H9 (cell line): ENCODE measurements at regions not wholly inside any gene's neighbourhood (a gene's known extent, or its start where the extent isn't known, plus 50 kb on each side); places are given as distances from the start of the nearest gene placed in this dataset.

ENCODE experiments used
- DNase-seq: peaks from one replicate; pipeline ENCODE4 v3.0.0-alpha.2; 2017
- H2AFZ ChIP-seq: one replicate; pipeline ENCODE4 v1.6.1; 2013; ENCODE audit warnings: mild to moderate bottlenecking, low read length, control low read depth, moderate library complexity
- H2AK5ac ChIP-seq: 2 replicates; pipeline ENCODE4 v1.6.1; 2013; ENCODE audit warnings: low read length, control low read depth, mixed read lengths; ENCODE audit not compliant: insufficient read length
- H2BK120ac ChIP-seq: one replicate; pipeline ENCODE4 v1.6.1; 2013; ENCODE audit warnings: low read depth, mild to moderate bottlenecking, low read length, control low read depth, inconsistent platforms; ENCODE audit not compliant: poor library complexity, severe bottlenecking
- H2BK12ac ChIP-seq: 2 replicates; pipeline ENCODE4 v1.6.1; 2013; ENCODE audit warnings: low read length, control low read depth, mixed read lengths, low read depth; ENCODE audit not compliant: insufficient read length
- H2BK15ac ChIP-seq: 2 replicates; pipeline ENCODE4 v1.6.1; 2013; ENCODE audit warnings: low read depth, low read length, control low read depth
- H2BK20ac ChIP-seq: one replicate; pipeline ENCODE4 v1.6.1; 2013; ENCODE audit warnings: low read depth, mild to moderate bottlenecking, low read length, control low read depth, inconsistent platforms; ENCODE audit not compliant: poor library complexity, severe bottlenecking
- H2BK5ac ChIP-seq: 2 replicates; pipeline ENCODE4 v1.6.1; 2013; ENCODE audit warnings: low read length, control low read depth, mixed read lengths; ENCODE audit not compliant: insufficient read length
- H3K14ac ChIP-seq: 2 replicates; pipeline ENCODE4 v1.6.1; 2013; ENCODE audit warnings: low read length, control low read depth; ENCODE audit not compliant: insufficient read depth
- H3K18ac ChIP-seq: 2 replicates; pipeline ENCODE4 v1.6.1; 2013; ENCODE audit warnings: low read depth, mild to moderate bottlenecking, mixed read lengths, low read length, control low read depth; ENCODE audit not compliant: insufficient read length
- H3K23ac ChIP-seq: 2 replicates; pipeline ENCODE4 v1.6.1; 2013; ENCODE audit warnings: low read length, control low read depth, mixed read lengths, low read depth; ENCODE audit not compliant: insufficient read length
- H3K23me2 ChIP-seq: 2 replicates; pipeline ENCODE4 v1.6.1; 2013; ENCODE audit warnings: low read depth, mild to moderate bottlenecking, mixed read lengths, low read length, control low read depth; ENCODE audit not compliant: insufficient read length, poor library complexity, severe bottlenecking
- H3K27ac ChIP-seq: 2 replicates; pipeline ENCODE4 v1.5.1; 2013; ENCODE audit warnings: low read length, control low read depth, mixed read lengths, low read depth; ENCODE audit not compliant: insufficient read length
- H3K27me3 ChIP-seq: 2 replicates; pipeline ENCODE4 v1.6.1; 2013; ENCODE audit warnings: low read length, control low read depth, inconsistent platforms; ENCODE audit not compliant: insufficient read depth
- H3K4ac ChIP-seq: 2 replicates; pipeline ENCODE4 v1.6.1; 2013; ENCODE audit warnings: low read depth, mild to moderate bottlenecking, control low read depth, inconsistent platforms, low read length, moderate library complexity
- H3K4me1 ChIP-seq: 2 replicates; pipeline ENCODE4 v1.6.1; 2013; ENCODE audit warnings: low read length, control low read depth, inconsistent platforms; ENCODE audit not compliant: insufficient read depth
- H3K4me2 ChIP-seq: 2 replicates; pipeline ENCODE4 v1.6.1; 2013; ENCODE audit warnings: low read length, control low read depth, mixed read lengths; ENCODE audit not compliant: insufficient read length, insufficient read depth
- H3K56ac ChIP-seq: 2 replicates; pipeline ENCODE4 v1.6.1; 2013; ENCODE audit warnings: low read depth, mild to moderate bottlenecking, mixed read lengths, low read length, control low read depth; ENCODE audit not compliant: insufficient read length
- H3K79me1 ChIP-seq: 2 replicates; pipeline ENCODE4 v1.6.1; 2013; ENCODE audit warnings: low read depth, mild to moderate bottlenecking, moderate library complexity, low read length, control low read depth, inconsistent platforms; ENCODE audit not compliant: insufficient read depth, poor library complexity, severe bottlenecking
- H3K79me2 ChIP-seq: 2 replicates; pipeline ENCODE4 v1.6.1; 2013; ENCODE audit warnings: low read length, control low read depth, inconsistent platforms; ENCODE audit not compliant: insufficient read depth
- H3K9ac ChIP-seq: 2 replicates; pipeline ENCODE4 v1.6.1; 2013; ENCODE audit warnings: low read length, control low read depth, mixed read lengths; ENCODE audit not compliant: insufficient read length; ENCODE audit errors: extremely low read depth
- H3K9me3 ChIP-seq: one replicate; pipeline ENCODE4 v1.6.1; 2013; ENCODE audit warnings: low read depth, low read length, inconsistent platforms; ENCODE audit not compliant: control insufficient read depth
- H3T11ph ChIP-seq: one replicate; pipeline ENCODE4 v1.6.1; 2013; ENCODE audit warnings: mild to moderate bottlenecking, low read length, control low read depth, inconsistent platforms
- H4K20me1 ChIP-seq: one replicate; pipeline ENCODE4 v1.6.1; 2013; ENCODE audit not compliant: control insufficient read depth, insufficient read length, insufficient read depth
- H4K5ac ChIP-seq: 2 replicates; pipeline ENCODE4 v1.6.1; 2013; ENCODE audit warnings: low read depth, mild to moderate bottlenecking, mixed read lengths, low read length, control low read depth; ENCODE audit not compliant: insufficient read length
- H4K8ac ChIP-seq: replicated peaks from 2 replicates; pipeline ENCODE4 v1.6.1; 2013; ENCODE audit warnings: low read length, control low read depth, mixed read lengths, low read depth; ENCODE audit not compliant: insufficient read length
- H4K91ac ChIP-seq: 2 replicates; pipeline ENCODE4 v1.6.1; 2013; ENCODE audit warnings: low read depth, mild to moderate bottlenecking, moderate library complexity, mixed read lengths, low read length, control low read depth; ENCODE audit not compliant: insufficient read length
- H3K27ac Mint-ChIP-seq, 3 experiments: 2 replicates in 2 of 3; 3 replicates in 1 of 3; pipeline ENCODE4 v1.8.0; 2020 to 2021; ENCODE audit warnings: mixed read lengths in 3 of 3, mild to moderate bottlenecking in 1 of 3, moderate library complexity in 1 of 3
- H3K27me3 Mint-ChIP-seq: 2 replicates; pipeline ENCODE4 v1.8.0; 2021; ENCODE audit warnings: low read depth, mild to moderate bottlenecking, moderate library complexity, mixed read lengths
- H3K36me3 Mint-ChIP-seq, 3 experiments: 2 replicates in 2 of 3; 3 replicates in 1 of 3; pipeline ENCODE4 v1.8.0; 2020 to 2021; ENCODE audit warnings: low read depth in 3 of 3, mixed read lengths in 3 of 3; ENCODE audit not compliant: insufficient read depth in 1 of 3
- H3K4me1 Mint-ChIP-seq, 2 experiments: 2 replicates each; pipeline ENCODE4 v1.8.0; 2020; ENCODE audit warnings: mixed read lengths in 2 of 2
- H3K4me3 Mint-ChIP-seq, 2 experiments: 2 replicates in 1 of 2; 3 replicates in 1 of 2; pipeline ENCODE4 v1.8.0; 2020 to 2021; ENCODE audit warnings: mild to moderate bottlenecking in 2 of 2, mixed read lengths in 2 of 2, moderate library complexity in 1 of 2
- H3K9me3 Mint-ChIP-seq, 2 experiments: 2 replicates in 1 of 2; 3 replicates in 1 of 2; pipeline ENCODE4 v1.8.0; 2020; ENCODE audit warnings: mild to moderate bottlenecking in 2 of 2, mixed read lengths in 2 of 2, moderate library complexity in 1 of 2
- CTCF ChIP-seq: fragments of 200-600 bp; sonication (generic); conservative IDR thresholded peaks from 3 replicates; pipeline ENCODE4 v1.8.0; 2021; ENCODE audit warnings: antibody characterized with exemption, mild to moderate bottlenecking
- WGBS: extraction: QIAGEN DNeasy Blood & Tissue Kit; methylation state at CpG from one replicate; pipeline ENCODE4 v1.1.7; 2013; ENCODE audit warnings: missing lambda C conversion rate, low lambda C conversion rate, mixed read lengths; ENCODE audit not compliant: insufficient read length; ENCODE audit errors: extremely low coverage; 5-methylcytosine and 5-hydroxymethylcytosine counted together

- no peak for TF ChIP-seq CTCF
- H3K23ac ChIP-seq: no peak overlapping the region
- no peak overlapping the region for H4K91ac ChIP-seq
- no peak overlapping the region for H3K56ac ChIP-seq
- no peak overlapping the region for H4K5ac ChIP-seq
- no peaks in the 10 kb centered on the region for H3K27me3 ChIP-seq
- no peak overlapping the region for H2BK120ac ChIP-seq
- H3K79me1 ChIP-seq: no peaks in the 10 kb centered on the region
- H3K18ac ChIP-seq: no peak overlapping the region
- H3K79me2 ChIP-seq: no peaks in the 10 kb centered on the region
- peak overlapping the region; percentile 40 for H2AFZ ChIP-seq
- H2BK12ac ChIP-seq: no peak overlapping the region
- no peak overlapping the region for H2BK5ac ChIP-seq
- no peaks in the 10 kb centered on the region for H3K23me2 ChIP-seq
- Mint-ChIP-seq H3K4me1 (peaks cover 0 to 5% of the 10 kb centered on the region in 2 experiments; a peak in 1 of 4 replicates), H3K4me3 (no peak overlapping the region), H3K9me3 (peaks cover 0 to under 1% of the 10 kb centered on the region in 2 experiments; a peak in 1 of 5 replicates), H3K27me3 (no peaks in the 10 kb centered on the region), H3K36me3 (peaks cover 0 to 1% (median 0%) of the 10 kb centered on the region in 3 experiments; a peak in 1 of 7 replicates), H3K27ac (no peak overlapping the region)
- no peak overlapping the region for H2BK15ac ChIP-seq
- no peaks in the 10 kb centered on the region for H3K9me3 ChIP-seq
- no peak overlapping the region for H3K27ac ChIP-seq
- H3K14ac ChIP-seq: no peak overlapping the region
- H2BK20ac ChIP-seq: no peak overlapping the region
- no peak overlapping the region for H3K4ac ChIP-seq
- H3K4me2 ChIP-seq: no peak overlapping the region
- no peak overlapping the region for H3T11ph ChIP-seq
- DNase-seq: no peak
- no peaks in the 10 kb centered on the region; the same call in 1 of the 2 replicates for H3K4me1 ChIP-seq
- H3K9ac ChIP-seq: no peak overlapping the region
- H4K8ac ChIP-seq: no peak overlapping the region
- H4K20me1 ChIP-seq: no peaks in the 10 kb centered on the region
- H2AK5ac ChIP-seq: no peak overlapping the region
- WGBS: no CpG with 5 or more reads among the region's 4 CpGs
Observed at GRCh38 chr11:105224482-105225253, 85.1 kb upstream of the CARD18 start.
